ENCODE measurements at regions not wholly inside any gene's neighbourhood (a gene's known extent, or its start where the extent isn't known, plus 50 kb on each side); places are given as distances from the start of the nearest gene placed in this dataset.

GRCh38 chr4:33334416-33334815 lies 2614.2 kb downstream of the PCDH7 start:
- DNase-seq (ENCODE audit: low spot score): no peak

DNA sequence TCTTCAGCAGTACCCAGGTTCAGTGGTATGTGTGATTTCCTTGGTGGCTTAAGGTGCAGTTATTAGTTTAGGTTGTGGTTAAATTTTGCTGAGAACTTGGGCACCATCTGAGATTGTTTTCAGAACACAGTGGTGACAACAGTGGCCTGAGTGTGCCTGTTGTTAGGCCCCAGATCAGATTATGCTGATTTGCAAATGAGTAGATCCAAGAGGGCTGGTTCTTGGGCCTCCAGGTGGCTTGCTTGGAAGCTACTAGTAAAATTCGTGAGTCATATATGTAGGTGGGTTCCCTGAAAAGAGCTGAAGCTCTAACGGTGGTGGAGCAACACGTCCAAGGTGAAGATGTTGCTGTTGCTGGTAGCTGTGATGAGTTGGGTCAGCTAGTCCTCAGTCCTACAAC lies 2619.6 kb downstream of the PCDH7 start:
- DNase-seq (ENCODE audit: low spot score): no peak

DNA sequence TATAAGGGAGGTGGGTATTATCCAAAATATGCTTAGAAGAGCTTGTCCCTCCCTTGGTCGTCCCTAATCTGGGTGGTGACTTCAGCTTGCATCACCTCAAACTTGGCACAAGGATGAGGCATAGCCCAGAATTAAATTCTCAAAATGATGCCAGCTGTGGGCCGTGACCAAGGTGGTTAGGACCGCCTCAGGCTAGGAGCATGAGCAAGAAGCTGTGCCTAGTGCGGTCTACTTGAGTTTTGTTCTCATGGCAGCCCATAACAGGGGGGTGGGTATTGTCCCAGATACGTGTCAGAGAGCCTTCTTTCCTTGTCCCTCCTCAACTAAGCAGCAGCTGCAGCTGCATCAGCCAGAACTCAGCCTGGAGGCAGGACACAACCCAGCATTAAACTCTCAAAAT lies 2620.0 kb downstream of the PCDH7 start:
- DNase-seq (ENCODE audit: low spot score): no peak

DNA sequence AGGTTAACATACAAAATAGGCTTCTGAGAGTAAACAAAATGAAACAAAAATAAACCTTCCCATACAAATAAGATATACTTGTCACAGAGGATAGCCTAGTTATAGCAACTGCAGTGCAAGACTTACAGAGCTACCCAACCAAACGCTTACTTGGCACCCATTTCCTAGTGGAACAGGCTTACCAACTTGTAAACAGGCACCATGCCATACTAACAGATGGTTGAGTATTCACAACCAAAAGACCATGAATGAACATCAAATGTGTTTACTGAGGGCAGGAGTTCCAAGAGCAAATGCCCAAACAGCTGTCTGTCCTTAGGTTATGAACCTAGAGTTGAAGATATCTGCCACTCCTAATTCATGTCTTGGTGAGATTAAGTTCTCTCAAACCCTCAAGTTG lies 2629.2 kb downstream of the PCDH7 start:
- DNase-seq (ENCODE audit: low spot score): no peak

- no peak for DNase-seq (ENCODE audit: low spot score)
These were observed 2637.0 kb downstream of the PCDH7 start for GRCh38 chr4:33357121-33357520.

DNA sequence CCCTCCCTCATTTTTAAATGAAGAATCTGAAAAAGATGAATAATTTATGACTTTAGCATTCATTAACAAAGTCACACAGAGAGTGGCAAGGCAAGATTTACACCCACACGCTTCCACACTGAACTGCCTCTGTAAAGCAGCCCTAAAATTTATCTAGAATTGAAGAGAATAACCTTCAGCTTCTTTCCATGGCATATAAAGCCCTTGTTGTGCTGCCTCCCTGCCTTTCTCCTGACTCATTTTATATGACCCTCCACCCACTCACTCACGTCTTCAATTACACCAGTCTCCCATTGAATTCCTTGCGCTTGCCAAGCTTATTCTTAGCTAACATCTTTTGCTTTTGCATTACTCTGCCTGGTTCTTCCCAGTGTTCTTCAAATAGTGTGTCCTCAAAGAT lies 2649.3 kb downstream of the PCDH7 start:
- no peak for DNase-seq (ENCODE audit: low spot score)

DNA sequence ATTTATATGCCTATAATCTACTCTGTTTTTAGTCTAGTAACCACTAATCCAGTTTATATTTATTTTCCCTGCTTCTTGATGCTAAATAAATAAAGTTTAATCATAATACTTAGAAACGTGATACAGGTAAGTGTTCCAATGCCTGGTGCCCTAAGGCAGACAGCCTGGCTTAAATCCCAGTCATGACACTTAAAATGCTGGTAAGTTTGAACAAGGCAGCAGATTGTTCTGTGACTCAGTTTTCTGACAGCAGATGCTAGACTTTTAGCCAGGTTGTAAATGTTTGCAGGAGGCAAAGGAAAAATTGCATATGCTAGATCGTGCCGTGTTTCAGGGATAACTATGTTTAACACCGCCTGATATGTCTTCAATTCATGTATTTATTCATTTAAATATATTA lies 2661.6 kb downstream of the PCDH7 start:
- no peak for DNase-seq (ENCODE audit: low spot score)

DNA sequence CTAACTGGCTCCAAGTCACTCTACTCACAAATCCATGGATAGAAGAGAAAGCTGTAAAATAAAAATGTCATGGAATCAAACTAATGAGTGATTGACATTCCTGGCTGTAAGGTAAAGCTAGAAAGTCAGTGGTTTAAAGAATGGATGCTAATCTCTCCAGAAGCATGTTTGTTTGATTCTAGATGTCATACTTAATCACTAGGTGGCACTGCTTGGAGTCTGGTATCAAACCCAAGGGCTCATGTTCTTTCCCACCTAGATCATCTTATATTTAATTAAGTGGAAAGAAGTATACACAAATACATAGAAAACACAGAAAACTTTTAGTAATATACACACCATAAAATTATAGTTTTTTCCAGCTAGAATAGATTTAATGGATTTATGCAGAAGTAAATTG lies 2666.6 kb downstream of the PCDH7 start:
- no peak for DNase-seq (ENCODE audit: low spot score)

GRCh38 chr4:33390976-33391375 lies 2670.8 kb downstream of the PCDH7 start:
- no peak for DNase-seq (ENCODE audit: low spot score)

- no peak for DNase-seq (ENCODE audit: low spot score)
These were observed 2675.7 kb downstream of the PCDH7 start for GRCh38 chr4:33395731-33396485.

DNA sequence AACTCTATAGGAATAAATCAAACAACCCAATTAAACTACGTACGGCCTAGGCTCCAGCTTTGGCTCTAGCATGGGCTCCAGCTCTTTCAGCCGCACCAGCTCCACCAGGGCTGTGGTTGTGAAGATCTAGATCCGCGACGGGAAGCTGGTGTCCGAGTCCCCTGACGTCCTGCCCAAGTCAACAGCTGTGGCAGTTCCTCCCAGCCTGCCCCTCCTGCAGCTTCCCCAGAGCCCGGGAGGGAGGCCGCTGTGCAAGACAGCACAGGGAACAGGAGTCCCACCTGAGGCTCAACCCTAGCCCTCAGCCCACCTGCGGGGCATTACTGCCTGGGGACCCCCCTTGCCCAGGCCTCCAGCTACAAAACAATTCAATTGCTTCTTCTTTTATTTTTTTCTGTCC lies 2680.3 kb downstream of the PCDH7 start:
- no peak for DNase-seq (ENCODE audit: low spot score)

DNA sequence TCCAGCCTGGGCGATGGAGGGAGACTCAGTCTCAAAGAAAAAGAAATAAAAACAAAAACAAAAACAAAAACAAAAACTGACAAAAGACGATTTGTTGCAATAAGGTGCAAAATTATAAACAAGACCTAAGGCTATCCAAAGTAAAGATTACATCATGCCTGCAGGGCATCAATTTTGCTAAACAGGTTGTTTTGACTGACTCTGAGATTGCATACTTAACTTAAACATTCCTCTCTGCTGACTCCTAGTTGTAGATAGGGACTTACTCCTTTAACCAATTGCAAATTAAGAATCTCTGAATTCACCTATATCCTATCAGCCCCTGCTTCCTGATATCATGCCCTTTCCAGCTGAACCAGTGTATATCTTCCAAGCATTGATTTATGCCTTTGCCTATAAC lies 2687.3 kb downstream of the PCDH7 start:
- DNase-seq (ENCODE audit: low spot score): no peak

GRCh38 chr4:33411182-33411581 lies 2691.0 kb downstream of the PCDH7 start:
- no peak for DNase-seq (ENCODE audit: low spot score)

DNA sequence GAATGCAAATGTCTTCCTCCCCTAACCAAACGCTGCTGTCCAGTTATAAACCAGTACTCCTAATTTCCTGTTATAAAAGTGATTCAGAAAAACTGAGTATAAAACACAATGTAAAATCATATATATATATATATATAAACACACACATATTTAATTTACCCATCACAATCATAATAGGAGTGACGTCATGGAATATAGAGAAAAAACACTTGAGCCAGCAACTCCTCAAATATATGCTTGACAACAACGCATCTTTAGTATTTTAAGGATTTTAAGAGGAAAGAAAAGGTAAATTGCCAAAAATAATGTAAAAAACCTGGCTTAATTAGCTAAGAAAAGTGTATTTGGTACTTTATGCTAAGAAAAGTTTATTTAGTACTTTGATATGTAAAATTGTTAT lies 2701.7 kb downstream of the PCDH7 start:
- DNase-seq (ENCODE audit: low spot score): no peak

GRCh38 chr4:33422656-33423055 lies 2702.5 kb downstream of the PCDH7 start:
- DNase-seq (ENCODE audit: low spot score): no peak

- DNase-seq (ENCODE audit: low spot score): no peak
These were observed 2705.8 kb downstream of the PCDH7 start for GRCh38 chr4:33425936-33426335.

GRCh38 chr4:33427676-33428075 lies 2707.5 kb downstream of the PCDH7 start:
- DNase-seq (ENCODE audit: low spot score): no peak

DNA sequence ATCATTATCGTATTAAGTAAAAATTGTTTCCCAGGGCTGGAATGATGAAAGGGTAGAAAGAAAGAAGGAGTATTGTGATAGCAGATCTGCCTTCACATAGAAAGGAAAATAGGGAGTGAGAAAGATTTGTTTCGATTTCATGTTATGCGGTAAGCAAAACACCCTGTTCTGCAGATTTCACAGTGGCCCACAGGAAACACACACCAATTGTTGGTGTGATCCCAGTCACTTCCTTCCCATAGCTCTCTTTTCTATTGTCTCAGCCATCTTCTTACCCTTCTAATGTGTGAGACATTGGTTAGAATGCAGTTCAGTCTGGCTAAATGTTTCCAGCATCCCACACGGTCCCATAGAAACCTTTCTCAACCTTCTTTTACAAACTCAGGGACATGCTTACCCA lies 2709.8 kb downstream of the PCDH7 start:
- DNase-seq (ENCODE audit: low spot score): no peak

GRCh38 chr4:33437406-33437805 lies 2717.2 kb downstream of the PCDH7 start:
- DNase-seq (ENCODE audit: low spot score): no peak

- DNase-seq (ENCODE audit: low spot score): no peak
These were observed 2726.8 kb downstream of the PCDH7 start for GRCh38 chr4:33446953-33447352.

- no peak for DNase-seq (ENCODE audit: low spot score)
These were observed 2728.8 kb downstream of the PCDH7 start for GRCh38 chr4:33448948-33449347.

GRCh38 chr4:33453436-33453835 lies 2733.3 kb downstream of the PCDH7 start:
- DNase-seq (ENCODE audit: low spot score): no peak

GRCh38 chr4:33453916-33454315 lies 2733.7 kb downstream of the PCDH7 start:
- DNase-seq (ENCODE audit: low spot score): no peak

GRCh38 chr4:33465565-33465964 lies 2745.4 kb downstream of the PCDH7 start:
- DNase-seq (ENCODE audit: low spot score): no peak

- no peak for DNase-seq (ENCODE audit: low spot score)
These were observed 2747.1 kb downstream of the PCDH7 start for GRCh38 chr4:33467291-33467690.
